Superior temporal gyrus (tissue), 1 donor: ENCODE measurements at regions not wholly inside any gene's neighbourhood (a gene's known extent, or its start where the extent isn't known, plus 50 kb on each side); places are given as distances from the start of the nearest gene placed in this dataset.
A peak's percentile ranks its signal among the peaks of the same experiment; 100 is the strongest.
"Not testable (repeated sequence)": the region's sequence is repeated elsewhere in the genome, so short reads cannot be mapped to it uniquely, and the experiment has no call there.

ENCODE experiments used
- DNase-seq: peaks from one replicate; pipeline ENCODE4 v3.0.0-alpha.2; 2016; ENCODE audit errors: extremely low spot score

DNA sequence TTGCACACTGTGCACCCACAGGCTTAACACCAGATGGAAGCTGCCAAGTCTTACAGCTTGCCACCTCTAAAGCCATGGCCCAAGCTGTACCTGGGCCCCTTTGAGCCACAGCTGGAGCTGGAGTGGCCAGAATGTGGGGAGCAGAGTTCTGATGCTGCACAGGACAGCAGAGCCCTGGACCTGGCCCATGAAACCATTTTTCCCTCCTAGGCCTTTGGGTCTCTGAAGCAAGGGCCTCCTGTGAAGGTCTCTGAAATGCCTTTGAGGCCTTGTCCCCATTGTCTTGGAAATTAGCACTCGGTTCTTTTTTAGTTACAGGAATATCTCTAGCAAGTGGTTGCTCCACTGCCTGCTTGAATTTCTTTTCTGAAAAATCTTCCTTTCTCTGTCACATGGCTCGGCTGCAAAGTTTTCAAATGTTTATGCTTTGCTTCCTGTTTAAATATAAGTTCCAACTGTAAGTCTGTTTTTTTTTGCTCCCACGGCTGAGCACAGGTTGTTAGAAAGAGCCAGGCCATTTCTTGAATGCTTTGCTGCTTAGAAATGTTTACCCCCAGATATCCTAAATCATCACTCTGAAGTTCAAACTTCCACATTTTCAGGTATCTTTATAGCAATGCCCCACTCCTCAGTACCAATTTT, 156.8 kb upstream of the GORAB start:
- no peak for DNase-seq

DNA sequence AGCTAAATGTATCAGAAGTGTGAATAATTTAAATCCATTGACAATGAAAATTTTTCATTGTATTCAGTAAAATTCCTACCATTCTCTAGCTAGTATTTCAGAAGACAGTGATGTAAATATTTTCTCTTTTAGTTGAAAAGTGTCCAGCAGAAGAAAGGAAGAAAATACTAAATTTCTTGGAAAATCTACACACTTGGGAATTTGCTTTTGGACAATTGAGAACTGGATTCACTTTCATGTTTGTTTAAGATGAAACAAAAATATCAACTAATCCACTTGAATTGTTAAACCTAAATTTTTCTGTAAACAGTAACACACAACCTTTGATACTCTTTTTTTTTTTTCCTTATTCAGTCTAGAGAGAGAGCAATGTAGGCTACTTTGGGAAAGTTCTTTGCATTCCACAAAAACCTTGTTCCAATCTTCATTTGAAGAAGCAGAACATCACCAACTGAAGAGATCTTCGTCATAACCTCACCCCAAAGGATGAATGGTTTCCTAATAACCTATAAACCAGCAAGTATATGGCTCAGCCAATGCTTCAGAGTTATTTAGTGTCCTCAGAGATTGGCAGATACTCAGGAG, 155.1 kb upstream of the GORAB start:
- DNase-seq, result no peak

DNA sequence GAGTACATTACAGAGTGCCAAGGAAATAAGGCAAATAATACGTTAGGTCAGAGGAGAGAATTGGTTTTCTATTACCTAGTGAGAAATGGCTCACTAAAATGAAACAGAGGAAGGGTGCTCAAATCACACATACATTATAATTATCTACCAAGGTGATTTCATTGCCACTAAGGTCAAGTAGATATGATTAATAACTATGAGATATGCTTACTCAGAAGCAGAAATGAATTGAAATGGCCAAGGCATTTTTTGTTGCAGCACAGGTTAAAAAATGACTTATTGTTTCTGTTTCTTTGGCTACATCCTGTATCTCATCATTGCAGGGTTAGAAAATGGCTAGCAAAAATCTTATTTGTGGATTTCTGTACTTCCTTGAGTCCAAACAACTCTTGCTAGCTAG, 154.5 kb upstream of the GORAB start:
- DNase-seq, result no peak

DNA sequence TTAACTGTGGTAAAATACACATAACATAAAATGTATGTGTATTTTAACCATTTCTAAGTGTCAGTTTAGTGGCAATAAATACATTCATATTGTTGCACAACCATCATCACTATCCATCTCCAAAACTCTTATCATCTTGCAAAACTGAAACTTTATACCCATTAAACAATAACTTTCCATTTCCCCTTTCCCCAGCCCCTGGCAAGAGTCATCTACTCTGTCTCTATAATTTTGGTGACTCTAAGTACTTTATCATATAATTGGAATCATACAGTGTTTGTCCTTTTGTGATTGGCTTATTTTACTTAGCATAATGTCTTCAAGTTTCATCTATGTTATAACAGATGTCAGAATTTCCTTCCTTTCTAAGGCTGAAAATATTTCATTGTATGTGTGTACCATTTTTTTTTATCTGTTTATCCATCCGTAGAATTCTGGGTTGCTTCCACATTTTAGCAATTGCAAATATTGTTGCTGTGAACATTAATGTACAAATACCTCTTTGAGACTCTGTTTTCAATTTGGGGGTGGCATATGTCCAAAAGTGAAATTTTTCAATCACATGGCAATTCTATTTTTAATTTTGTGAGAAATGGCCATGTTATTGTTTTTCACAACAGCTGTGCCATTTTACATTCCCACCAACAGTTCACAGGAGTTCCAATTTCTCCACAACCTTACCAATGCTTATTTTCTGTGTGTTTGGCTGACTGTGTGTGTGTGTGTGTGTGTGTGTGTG, 153.9 kb upstream of the GORAB start:
- DNase-seq, result no peak

DNA sequence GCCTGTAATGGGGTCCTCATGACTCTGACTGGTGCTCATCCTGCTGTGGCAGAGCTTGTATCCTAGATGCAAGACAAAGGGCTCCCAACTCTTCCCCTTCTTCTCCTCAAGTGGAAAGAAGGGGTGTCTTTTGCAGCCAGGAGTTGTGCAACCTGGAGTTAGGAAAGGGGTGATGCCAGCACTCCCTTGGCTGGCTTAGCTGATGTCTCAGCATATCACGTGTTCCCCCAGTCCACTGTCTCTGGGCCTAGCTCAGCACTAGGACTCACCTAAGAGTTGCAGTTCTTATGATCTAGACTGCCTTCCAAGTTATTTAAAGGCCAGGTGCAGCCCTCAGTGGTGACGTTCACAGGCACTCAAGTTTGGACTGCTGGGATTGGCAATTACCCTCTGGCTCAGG, 146.2 kb upstream of the GORAB start:
- DNase-seq, result no peak

DNA sequence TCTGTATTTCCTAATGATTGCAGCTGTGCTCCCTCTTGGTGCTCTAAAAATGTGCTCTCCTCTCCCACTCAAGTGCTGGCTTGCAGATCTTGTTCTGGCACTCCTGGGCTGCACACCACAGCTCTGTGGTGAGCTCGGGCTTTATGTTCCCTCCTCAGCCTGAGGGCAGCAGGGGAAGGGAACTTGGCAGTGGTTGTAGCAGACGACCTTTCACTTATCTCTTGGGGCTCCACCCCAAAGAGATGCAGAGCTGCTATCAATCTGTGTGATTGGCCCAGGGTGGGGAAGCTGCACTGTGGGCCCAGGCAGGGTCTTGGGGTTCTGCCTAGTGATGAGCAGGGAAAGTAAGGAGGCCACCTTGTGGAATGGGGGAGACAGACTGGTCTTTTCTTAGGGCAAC, 143.5 kb upstream of the GORAB start:
- DNase-seq, result no peak

DNA sequence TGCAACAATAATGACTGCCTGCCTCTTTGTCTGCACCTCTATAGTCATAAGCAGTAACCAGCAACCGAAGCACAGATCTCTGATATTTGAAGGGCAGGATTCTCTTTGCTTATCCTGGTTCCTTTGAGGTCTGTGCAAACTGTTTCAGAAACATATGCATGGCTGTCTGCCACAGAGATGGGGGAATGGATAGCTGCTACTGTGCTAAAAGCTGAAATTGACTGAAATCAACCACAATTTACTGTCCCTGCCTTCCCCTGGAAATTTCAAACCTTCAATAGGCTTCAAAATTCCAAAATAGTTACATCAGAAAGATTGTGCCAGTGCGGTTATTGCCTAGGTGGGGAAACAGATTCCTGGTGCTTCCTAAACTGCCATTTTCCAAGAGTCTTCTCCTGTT, 136.8 kb upstream of the GORAB start:
- DNase-seq, result no peak

DNA sequence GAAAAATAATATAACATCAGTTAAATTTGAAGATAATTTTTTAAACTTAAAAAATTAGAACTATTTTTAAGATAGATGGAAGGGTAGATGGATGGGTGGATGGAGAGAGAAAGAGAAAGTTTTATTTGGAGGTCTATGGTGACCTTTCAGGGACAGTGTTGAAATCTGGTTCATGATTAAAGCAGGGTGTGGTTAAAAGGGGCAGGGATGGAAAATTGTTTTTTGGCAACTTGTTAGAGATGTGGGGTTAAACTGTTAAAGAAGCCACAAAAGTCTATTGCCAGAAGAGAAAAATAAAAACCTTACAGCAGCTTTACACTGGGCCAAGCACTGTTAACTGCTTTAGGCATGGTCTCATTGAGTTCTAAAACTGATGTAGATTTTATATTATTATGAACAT, 134.9 kb upstream of the GORAB start:
- no peak for DNase-seq

DNA sequence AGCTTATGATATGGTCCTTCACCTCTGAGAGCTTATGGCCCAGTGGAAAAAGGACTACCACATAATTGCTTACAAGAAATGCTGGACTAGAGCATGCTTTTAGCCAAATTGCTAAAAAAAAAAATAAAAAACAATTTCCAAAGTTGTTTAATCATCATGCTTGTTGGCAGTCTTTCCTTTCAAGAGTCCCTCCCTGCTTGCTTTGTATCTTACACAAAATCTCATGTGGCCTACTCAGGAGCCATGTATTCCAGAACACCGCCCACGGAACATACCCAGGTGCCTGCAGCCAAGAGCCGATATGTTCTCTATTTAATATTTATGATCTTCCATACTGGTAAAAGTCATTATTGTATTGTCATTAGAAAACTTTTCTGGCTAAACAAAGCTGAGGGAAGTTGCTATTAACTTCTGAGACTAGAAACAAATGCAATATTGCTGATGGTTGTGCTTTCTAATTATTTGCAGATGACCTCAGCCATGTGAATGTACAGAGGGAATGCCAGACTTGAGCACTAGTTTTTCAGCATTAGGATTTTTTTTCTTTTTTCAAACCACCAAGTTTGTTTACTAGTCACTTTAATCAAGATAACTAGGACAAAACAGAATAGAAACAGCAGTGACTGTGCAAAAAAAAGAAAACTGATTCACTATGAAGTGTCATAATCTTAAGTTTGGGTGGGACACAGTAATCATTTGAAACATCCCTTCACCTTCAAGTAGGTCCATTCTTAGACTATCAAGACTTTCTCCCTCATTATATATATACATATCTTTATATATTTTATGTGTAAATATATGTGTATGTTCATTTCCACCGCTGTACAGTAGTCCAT, 129.3 kb upstream of the GORAB start:
- DNase-seq, result no peak

DNA sequence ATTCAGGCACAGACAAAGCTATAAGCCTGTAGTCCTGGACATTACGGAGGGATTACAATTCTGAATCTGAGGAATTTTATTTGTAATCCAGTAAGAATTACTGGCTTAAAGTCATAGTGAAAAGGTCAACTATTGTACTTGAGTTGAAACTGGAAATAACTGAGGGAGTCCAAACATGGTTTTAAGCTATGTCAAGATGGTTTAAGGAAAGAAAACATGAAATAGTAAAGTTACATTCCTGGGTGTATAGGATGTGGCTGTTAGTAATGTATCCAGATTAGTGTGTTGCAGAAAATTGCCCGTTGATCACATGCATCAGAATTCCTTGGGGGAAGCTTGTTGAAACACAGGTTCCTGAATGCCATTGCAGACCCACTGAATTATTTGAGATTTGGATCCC, 124.8 kb upstream of the GORAB start:
- DNase-seq, result no peak

DNA sequence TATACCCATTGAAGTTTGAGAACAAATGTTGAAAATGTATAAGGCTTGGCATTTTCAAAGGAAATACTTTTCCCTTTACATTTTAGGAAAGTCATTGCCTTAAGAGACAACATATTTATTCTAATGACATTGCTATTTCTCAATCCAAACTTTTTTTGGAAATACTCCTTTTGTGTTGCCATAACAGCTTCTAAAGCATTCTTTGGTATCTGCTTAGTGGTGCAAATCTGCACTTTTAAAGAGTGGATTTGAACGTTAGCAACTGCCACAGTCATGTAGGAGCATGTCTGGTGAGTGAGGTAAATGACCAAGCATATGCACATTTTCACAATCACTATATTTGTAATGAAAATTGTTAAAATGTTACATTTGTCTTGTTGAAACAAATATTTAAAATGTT, 124.4 kb upstream of the GORAB start:
- DNase-seq, result no peak

DNA sequence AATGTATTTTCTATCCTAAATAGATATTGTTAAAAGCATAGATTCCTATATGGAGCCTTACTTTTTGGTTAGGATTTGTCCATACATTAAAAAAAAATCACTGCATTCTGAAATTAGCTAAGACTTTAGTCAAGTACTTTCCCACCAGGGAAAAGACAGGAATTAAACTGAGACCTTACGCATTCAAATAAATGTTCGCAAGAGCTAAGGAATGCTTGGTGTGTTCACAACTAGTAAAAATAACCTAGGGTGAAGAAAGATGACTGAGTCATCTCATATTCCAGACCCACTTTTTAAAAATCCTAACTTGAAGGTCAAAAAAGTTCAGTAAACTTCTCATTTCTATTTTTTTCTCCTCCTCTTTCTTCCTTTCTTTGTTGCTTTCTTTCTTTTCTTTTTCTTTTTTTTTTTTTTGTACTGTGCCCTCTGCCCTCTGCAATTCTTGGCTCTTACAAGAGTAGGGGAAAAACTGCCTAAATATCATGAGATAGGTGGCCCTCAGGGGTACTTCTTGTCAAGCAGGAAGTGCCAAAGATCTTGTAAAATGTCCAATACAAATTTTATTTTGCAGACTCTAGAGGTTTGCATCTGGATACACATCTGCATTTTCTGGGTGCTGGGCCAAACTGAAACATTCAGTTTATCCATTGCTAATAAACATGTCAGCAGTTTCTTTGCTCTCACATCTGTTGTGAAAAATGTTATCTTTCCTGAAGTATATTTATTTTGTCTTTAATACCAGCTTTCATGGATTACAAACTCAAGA, 121.4 kb upstream of the GORAB start:
- no peak for DNase-seq

DNA sequence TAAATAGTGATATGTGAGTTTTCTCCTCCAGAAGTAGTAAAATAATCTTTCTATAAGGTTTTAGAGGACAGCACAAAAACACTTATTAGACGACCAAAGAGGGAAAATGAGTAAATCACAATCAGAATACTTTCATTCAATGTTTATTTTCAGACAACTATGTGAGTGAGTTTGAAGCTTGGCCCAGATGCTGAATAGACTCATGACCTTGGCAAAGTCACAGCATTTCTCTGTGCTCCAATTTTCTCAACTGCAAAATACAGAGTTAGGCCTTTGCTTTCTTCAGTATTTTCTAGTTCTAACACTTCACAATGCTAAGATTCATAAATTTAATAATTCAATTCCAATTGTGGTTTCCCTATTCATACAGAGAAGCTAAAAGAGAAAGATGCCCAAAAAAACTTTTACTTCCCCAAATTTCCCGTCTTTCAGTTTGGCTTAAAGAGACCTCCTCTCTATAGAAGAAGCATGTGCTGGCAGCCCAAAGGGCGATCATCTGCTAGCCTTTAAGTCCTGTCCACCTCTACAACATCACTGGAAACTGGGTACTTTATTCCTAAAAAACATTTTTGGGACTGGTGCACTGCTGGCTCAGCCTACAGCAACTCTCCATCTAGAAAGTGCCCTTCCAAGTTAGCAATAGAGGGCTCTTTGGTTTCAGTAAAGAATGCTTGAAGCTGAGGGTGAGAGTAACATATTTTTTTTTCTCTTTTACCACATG, 116.8 kb upstream of the GORAB start:
- peak; percentile 11 for DNase-seq

DNA sequence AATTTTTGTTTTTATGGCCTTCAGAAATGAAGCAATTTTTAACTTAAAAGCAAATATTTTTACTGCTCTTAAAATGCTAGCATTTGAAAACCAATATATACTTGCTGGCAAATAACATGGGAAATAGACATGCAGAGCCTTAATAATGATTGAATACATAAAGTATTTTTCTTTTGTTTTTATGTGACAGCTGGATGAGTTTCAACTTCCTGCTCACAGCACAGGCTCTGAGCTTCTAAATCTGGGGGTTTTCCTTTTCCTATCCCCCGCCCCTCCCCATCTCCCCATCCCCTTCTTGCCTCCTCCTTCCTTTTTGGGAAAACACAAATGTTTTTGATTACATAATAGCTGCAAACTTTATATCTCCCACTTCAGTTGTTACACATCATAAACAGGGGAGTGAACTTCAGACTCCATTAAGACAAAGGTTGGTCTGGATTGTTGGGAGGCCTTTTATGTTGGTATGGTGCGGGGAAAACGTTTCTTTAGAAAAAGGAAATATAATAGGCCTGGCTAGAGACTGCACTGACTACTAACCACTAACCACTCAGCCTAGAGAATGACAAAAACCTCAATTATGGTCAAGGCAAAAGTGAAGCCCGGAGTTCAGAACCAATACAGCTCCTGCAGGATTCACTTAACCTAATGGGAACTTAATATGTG, 116.1 kb upstream of the GORAB start:
- DNase-seq, result no peak

DNA sequence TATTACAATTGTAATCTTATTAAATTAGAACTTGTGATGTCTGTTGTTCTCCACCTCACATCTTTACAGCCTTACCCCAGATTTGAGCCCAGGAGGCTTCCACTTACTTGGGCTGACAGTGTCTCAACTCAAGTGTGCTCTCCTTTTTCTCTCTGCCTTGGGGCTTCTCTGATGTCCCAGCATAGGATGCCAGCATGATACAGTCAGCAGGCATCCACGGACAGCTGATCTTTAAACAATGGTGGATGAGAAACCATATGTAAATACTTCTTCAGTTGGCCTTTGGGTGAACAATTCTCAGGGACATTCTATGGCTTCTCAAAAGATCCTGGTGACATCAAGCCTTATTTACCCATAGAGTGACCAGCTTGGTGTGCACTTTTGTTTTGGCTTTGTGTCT, 107.6 kb upstream of the GORAB start:
- no peak for DNase-seq

DNA sequence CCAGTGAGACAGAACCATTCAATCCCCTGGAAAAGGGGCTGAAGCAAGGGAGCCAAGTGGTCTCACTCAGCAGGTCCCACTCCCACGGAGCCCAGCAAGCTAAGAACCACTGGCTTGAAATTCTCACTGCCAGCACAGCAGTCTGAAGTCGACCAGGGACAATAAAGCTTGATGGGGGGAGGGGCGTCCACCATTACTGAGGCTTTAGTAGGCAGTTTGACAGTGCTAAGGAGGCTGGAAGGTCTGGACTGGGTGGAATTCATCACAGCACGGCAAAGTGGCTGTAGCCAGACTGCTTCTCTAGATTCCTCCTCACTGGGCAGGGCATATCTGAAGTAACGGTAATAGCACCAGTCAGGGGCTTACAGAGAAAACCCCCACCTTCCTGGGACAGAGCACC, 105.4 kb upstream of the GORAB start:
- no peak for DNase-seq

DNA sequence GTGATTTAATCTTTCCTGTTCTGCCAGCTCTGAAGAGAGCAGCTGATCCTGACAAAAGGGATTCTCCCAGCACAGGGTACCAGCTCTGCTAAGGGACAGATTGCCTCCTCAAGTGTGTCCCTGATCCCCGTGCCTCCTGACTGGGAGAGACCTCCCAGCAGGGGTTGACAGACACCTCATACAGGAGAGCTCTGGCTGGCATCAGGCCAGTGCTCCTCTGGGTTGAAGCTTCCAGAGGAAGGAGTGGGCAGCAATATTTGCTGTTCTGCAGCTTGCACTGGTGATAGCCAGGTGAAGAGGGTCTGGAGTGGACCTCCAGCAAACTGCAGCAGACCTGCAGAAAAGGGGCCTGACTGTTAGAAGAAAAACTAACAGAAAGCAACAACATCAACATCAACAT, 105.0 kb upstream of the GORAB start:
- DNase-seq, result not testable (repeated sequence)

DNA sequence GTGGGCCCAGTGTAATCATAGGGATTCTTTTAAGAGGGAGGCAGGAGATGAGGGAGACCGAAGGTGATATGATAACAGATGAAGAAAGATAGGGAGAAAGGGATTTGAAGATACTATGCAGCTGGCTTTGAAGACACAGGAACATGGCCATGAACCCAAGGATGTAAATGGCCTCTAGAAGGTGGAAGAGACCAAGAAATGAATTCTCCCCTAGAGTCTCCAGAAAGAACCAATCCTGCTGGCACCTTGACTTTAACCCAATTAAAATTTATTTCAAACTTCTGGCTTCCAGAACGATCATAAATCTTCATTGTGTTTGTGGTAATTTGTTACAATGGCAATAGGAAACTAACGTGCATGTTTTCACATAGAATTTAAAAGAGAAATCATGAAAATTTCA, 95.0 kb upstream of the GORAB start:
- no peak for DNase-seq

DNA sequence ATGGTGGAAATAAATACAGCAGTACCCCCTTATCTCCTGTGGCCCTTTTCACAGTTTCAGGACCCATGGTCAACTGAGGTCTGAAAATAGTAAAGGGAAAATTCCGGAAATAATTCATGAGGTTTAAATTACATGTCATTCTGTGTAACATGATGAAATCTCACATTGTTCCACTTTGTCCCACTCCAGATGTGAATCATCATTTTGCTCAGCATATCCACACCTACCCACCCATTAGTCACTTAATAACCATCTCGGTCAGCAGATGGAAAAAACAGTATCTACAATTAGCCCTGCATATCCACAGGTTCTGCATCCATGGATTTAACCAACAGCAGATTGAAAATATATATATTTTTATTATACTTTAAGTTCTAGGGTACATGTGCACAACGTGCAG, 86.9 kb upstream of the GORAB start:
- no peak for DNase-seq

DNA sequence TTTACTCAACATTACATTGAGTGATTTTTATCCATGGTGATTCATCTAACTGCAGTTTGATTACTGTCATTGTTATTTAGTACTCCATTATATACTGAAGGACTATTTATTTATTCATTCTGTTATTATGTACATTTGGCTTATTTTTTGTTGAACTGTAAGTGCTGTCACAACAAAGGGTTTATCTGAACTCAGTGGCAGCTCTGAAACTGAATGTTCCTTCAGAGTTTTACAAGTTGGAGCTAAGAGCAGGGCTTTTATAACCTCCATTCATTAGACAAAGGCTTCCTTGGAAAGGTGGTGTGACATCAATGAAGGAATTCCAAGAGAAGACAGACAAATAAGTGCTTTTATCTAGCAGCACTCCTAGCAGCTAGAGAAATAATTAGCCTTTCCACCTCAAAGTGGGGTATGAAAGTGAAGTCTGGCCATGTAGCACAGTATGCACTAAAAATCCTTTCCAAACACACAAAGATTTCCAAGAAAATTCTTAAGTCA, 83.3 kb upstream of the GORAB start:
- DNase-seq, result no peak
